Mammary epithelial cell (primary cell): ENCODE measurements at regions not wholly inside any gene's neighbourhood (a gene's known extent, or its start where the extent isn't known, plus 50 kb on each side); places are given as distances from the start of the nearest gene placed in this dataset.

Experiments
- CTCF ChIP-seq, 2 donors: IDR thresholded peaks in 1 of 2; conservative IDR thresholded peaks in 1 of 2; 2 replicates each; pipeline ENCODE4 v1.5.1; 2011 to 2012; ENCODE audit warnings: inconsistent platforms in 2 of 2, low read length in 2 of 2, mild to moderate bottlenecking in 2 of 2, control low read depth in 1 of 2, low read depth in 1 of 2; ENCODE audit not compliant: insufficient read depth in 1 of 2; ENCODE audit errors: extremely low read depth in 1 of 2
- EZH2 ChIP-seq: IDR thresholded peaks from 2 replicates; pipeline ENCODE4 v1.6.1; 2012; ENCODE audit warnings: low read length, inconsistent platforms, borderline replicate concordance

DNA sequence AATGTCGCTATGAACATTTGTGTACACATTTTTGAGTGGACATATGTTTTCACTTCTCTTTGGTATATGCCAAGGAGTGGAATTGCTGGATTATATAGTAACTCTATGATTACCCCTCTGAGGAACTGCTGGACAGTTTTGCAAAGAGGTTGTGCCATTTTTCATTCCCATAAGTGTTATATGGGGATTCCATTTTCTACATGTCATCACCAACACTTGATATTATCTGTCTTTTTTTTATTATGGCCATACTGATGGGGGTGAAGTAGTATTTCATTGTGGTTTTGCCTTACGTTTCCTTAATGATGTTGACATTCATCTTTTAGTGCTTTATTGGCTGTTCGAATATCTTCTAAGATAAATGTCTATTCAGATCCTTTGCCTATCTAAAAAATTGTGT is 171.8 kb upstream of the LAMA2 start:
- TF ChIP-seq CTCF (conservative IDR thresholded peaks at IDR 0.05 in 1 of 2, IDR thresholded peaks at IDR 0.05 in 1 of 2; ENCODE audit: extremely low read depth in 1 of 2, insufficient read depth in 1 of 2, low read depth in 1 of 2, low read length in 2 of 2) (no peak), EZH2 (no peak)
